ENCODE measurements at regions not wholly inside any gene's neighbourhood (a gene's known extent, or its start where the extent isn't known, plus 50 kb on each side); places are given as distances from the start of the nearest gene placed in this dataset.

DNA sequence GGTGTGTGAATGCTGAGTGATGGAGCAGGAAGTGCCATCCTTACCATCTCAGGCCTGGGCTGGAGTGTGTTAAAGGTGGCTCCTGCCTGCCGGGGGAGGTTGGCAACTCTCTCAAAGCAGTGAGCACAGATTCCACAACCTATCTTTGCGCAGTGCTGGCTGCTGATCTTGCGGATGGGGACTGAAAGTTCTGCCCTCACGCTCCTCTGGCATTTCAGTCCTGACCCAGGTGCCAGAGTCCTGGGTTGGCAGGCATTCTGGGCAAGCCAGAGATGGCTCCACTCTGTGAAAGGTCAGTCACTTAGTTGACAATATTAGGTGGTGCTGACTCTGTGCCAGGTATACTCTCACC, 315.5 kb downstream of the RPS24 start:
- DNase-seq, result no peak

DNA sequence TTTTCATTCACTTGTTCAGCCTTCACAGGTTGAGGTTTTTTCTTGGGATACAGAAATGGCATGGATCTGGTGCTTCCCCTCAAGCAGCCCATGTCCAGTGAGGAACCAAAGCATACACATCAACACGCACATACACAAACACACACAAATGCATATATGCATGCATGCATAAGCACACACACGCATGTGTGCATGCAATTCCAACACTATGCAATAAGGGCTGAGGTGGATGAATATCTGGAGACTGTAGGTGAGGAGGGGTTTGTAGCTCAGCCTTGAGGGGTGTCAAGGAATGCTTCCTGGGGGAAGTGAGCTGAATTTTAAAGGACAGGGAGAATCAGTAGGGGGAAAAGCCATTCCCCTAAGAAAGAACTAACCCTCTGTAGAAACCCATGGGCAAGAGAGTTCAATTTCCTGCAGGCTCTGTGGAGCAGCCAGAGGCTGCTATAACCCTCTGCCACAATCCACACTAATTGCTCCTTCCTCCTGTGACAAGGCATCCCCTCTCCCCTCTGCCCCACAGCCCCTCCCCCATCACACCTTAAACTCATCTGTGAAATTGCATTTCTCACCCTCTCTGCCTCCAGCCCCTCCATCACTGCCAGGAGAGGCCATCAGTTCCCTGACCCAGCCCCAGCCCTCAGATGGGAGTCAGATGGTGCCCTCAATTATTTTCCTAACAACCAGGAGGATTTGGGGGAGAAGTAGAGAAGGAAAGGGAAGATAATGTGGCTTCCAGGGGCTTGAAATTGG, 316.4 kb downstream of the RPS24 start:
- DNase-seq, result no peak

DNA sequence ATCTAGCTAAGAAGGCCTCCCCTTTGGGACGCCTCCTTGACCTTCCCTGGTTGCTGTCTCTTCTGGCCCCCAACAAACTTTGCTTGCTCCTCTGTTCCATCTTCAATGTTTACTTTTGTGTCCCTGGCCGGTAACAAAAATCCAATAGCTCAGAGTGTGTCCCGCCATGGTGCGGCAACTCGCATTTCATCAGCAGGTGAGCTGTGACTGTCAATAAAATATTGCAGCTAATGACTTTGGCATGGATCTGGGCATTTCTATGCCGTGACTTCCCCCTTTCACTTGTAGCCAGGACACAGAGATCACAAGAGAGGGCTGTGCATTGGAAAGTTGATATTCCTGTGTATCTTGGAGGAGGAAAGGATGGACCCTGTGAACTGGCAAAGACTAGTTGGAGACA, 317.6 kb downstream of the RPS24 start:
- no peak for DNase-seq

DNA sequence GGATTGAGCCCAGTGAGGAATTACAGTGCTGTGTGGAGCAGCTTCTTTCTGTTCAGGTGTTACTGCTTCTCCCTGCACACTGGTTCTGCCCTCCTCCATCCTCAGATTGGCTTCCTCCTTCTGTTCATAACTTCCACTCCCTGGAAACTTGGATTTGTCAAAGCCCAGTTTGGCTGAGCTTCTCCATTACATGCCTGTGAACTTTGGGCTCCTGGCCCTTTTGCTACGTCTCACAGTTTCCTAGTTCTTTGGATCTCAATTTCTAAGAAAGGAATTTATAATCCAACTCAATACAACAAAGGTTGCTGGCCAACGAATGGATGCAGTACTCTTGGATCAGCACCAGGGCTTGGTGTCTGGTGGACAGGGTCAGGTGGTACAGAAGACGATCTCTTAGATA, 318.1 kb downstream of the RPS24 start:
- no peak for DNase-seq

DNA sequence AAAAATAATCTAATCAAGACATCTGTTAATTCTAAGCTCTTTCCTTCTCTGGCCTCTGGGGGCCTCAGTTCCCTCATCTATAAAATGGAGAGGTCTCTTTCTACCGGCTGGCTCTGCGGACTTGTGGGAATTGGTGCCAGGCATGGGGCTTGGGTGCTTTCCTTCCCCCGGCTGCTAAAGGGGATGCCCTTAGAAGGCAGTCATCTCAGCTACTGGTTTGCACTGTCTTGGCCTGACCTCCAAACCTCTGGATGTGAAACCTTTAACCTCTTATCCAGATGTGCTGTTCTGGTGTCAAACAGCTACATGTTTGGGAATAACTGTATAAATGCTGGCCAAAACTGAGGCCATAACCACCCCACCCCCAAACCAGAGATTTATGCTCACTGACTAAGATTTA, 320.0 kb downstream of the RPS24 start:
- no peak for DNase-seq

DNA sequence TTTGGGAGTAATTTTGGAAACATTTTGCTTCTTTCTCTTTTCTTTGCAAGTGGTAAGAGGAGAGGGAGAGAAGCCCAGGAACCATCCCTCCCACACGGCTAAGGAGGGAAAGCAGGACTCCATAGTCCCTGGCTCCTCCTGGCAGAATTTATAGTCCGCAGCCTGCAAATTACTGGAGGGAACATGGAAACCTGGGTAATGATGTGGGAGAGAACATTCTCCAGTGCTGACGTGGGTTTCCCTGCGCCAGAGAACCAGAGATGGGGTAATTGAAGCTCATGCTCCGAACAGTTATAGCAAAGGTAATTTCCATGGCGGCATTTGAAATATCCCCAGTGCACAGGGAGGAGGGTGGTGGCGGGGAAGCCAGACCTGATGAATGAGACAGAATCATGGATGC, 320.4 kb downstream of the RPS24 start:
- DNase-seq, result no peak

DNA sequence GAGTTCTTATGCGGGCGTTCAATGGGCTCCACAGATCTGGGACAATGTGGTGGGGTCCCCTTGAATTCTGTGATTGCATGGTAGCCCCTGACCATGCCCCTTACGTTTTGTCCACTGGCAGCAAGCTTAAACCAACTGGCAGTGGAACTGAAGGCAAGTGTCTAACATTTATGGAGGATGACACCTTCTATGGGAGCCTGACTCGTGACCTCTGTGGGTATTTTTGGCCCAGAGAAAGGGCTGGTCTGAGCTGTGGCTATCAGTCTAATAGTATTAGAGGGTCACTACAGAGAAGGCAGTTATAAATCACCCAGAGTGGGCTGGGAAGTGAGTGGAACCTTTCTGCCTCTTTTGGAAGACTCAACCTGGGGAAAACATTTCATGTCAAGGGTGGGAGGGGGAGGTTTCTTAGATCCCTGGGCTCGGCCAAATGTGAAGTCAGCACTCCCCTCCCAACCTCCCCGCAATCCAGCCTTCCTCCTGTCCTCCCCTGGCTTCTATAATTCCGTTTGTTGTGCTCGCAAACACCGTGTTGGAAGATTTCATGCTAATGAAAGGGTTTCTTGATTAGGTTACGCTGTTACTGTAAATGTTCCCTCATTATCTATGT, 322.7 kb downstream of the RPS24 start:
- no peak for DNase-seq

DNA sequence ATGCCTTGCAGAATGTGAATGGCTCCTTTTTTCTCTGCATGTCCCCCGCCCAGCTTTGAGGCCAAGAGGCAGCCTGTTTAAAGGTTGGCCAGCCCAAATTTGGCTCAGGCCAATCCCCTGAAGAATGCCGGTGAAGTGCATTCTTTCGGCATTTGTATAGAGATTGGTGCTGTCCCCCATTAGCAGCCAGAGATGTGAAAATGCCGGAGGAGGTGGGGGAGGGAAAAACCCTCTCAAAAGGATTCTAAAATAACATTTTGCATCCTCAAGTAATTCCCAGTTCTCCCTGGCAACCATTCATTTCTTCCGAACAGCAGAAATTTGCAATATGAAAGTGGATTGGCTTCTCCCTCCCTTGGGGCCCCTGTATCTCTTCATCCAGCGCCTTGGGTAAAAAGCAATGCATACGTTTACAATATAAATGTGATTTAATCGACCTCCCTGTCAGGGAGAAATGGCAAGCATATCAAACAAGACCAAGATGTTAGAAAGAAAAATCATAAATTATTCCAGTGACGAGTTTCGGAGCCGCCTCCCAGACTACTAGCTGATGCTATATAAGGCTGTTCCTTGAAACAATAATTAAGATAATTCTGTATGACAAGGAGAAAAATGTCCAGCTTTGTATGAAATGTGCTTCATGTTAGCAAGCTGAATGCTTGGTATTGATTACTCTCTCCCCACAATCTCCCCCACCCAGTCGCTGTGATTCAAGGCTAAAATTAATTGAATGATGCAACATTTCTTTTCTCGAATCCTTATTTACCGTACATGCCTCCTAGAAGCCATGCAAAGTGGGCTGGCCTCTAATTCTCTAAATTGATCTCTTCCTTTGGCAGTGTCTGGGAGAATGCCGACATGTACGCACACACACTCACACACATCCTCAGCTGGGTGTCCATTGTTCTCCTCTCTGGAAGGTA, 323.7 kb downstream of the RPS24 start:
- no peak for DNase-seq

DNA sequence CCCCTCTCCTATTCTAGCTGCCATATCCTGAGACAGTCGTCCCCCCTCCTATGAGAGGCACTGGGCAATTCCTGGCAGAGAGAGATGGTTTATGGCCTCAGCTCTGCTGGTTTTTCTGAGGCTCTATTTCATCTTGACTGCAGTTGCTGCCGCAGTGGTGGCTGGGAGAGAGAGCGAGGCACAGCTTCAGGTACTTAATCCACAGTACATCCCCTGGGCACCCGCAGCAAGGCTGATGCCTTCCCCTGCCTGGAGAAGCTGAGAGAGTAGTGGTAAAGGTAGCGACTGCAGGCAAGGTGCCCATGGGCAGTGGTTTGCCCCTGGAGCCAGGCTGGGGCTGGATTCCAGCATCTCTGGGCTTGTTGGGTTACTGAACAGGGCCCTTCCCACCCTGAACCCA, 324.7 kb downstream of the RPS24 start:
- DNase-seq, result no peak

DNA sequence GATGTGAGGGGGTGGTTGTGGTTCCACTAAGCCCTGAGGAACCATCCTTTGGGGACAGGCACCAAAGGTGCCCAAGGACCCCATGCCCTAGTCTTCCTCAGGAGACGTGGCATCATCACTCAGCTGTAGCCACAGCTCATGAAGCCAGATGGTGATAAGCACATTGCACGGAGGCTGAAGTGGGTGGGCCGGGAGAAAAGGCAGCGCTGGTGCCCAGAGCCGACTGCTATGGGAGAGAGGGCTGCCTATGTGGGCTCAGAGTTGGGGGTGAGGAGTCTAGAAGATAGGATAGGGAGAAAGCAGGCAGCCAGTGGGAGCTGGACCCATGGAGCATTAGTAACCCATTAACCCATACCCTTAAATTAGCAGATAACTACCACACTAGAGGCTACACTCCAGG, 325.3 kb downstream of the RPS24 start:
- no peak for DNase-seq

DNA sequence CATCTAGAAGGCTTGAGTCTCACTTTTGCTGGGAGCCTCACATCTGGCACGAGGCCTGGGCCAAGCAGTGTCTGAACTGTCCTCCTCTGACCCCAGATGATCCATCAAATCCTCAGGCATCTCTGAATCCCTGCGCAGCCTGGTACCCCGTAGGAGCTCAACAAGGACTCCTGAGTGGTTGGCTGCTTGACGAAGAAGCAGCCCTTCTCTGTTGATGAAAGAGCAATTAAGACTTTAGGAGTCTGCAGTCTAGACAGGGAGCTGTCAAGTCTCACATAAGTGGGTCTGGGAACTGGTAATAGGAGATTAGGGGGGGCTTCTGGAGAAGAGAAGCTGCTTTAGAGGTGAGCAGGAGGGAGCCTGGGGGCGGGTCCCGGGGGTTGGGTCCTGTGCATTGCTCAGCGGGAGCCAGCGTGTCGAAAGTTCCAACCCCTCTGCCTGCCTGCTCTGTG, 326.0 kb downstream of the RPS24 start:
- DNase-seq, result no peak

DNA sequence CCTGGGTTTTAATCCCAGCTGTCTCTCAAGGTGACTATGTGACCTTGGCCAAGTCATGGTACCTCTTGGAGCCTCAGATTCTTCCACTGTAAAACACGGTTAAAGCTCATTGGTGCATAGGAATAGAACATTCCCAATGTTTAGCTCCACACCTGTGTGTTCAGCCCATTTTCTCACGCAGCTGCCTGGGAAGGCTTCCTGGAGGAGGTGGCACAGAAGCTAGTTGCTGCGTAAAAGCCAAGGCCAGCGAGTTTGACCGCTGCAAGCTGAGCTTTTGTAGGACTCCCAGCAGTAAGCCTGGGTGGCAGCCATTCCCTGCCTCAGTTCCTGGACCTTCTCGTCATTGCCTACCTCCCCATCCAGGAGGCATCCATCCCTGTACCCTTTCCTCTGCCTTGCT, 326.6 kb downstream of the RPS24 start:
- DNase-seq, result no peak

DNA sequence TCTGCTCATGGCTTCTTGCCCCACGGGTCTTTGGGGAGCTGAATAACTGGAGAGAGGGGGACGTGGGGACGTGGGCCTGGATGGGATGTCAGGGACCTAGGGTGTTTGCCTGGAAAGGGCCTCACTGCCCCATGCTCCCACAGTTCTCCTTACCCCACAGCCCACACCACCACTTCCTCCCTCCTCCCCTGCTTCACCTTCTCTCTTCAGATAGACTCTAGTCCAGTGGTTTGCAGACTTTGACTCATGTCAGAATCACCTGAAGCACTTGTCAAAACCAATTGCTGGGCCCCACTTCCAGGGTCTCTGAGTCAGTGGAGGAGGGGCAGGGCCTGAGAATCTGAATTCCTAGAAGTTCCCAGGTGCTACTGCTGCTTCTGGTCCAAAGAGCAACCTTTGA, 327.4 kb downstream of the RPS24 start:
- no peak for DNase-seq

DNA sequence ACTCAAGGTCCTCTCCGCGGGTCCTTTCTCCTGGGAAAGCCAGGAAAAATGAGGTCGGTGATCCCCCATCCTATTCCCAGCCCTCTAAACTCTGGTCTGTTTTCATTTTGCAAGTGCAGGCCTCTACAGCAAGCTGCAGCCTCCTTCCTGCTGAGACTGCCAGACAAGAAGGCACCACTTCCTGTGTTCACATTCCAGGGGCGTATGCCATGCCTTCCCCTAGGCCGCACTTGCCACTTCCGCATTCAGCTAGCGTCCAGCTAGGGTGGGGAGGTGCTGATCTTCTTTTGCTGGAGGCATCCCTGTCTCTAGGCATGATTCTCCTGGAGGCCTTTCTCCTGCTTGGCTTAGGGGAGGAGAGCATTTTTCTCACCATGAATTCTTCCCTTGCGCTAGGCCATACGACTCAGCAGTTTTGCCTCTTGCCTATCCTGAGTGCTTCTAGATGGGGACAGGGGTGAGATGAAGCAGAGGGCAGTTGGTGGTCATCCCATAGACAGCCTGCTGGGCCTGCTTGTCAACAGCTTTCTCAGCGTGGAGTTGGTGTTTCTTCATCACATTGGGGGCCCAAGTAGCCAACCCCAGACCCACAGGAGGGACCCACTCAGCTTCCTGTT, 328.9 kb downstream of the RPS24 start:
- no peak for DNase-seq

DNA sequence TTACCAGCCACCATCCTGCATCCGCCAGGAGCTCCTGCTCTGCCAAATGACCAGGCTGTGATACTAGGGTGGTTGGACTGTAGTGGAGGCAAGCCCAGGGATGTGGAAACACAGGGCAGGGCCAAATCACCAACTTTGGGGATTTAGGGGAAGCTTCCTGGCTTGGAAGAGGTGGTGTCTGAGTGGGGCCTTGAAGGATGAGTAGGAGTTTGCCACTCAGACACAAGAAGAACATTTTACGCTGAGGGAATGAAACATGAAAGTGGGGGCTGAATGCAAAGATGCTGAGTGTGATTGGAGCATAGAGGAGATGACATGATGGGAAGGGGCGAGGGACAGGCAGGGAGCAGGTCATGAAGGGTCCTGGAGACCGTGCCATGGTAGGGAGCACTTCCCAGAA, 329.5 kb downstream of the RPS24 start:
- DNase-seq, result no peak

DNA sequence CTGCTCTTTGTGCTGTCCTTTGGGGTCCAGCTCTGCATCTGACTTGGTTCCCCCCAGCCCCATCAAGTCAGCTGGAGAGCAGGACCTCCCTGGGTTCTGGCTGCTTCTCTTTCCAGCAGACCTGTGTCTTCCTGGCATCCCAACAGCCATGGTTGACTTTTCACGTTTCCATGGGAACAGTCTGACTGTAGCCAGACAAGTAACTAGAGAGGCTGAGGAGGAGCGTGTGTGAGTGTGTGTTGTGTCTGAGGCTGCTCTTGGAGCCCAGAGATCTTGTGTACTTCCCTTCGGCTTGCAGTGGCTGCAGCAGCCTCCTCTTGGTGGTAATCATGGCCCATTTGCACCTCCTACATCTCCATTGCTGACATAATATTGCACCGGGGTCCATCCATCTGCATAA, 332.0 kb downstream of the RPS24 start:
- DNase-seq, result no peak

DNA sequence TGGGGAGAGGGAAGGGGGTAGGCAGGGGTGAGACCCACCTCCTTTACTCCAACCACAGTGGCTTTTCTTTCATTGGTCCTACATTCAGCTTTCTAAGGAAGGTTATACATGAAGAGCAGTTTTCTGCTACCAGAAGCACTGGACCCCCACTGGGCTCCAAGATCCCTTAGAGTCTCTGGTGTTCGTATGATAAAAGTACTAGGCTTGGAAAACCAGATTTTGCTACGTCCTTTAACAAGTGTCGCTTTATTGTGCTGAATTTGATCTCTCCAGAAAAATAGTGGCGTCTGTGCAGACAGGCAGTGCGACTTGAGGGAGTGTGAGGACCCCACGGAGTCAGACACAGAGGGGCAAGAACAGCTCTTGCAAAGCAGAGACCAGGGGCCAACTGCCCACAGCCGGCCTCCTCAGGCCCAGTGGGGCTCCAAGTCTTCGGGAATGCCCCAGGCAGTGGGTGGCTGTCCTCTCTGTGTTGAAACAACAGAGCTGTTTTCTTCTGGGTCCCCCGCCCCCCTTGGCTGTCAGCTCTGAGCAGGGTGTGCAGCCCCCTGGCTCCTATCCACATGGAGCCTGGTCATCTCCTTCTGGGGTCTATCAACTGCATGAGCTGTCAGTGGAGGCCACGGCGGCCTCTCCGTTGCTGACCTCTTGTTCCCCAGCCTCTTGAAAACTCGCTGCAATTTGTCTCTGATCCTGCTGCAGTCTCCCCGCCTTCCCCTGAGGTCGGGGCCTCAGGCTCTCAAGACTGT, 333.2 kb downstream of the RPS24 start:
- DNase-seq, result no peak

DNA sequence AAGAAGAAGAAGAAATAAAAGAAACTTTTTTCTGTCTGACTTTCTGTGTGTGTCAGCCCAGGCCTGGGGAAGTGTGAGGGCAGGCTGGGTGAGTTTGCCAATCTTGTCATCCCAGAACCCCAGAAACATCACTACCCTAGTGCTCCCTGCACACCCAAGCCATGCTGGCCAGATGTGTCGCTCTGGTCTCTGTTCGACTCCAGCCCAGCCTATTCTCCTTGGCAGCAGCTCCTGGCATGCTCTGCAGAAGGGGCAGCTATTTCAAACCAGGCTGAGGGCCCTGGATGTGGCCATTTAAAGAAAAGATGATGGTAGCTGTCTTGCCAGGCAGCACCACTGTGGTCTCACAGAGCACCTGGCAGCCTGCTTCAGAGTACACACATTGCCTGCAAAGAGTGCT, 334.1 kb downstream of the RPS24 start:
- DNase-seq, result no peak

DNA sequence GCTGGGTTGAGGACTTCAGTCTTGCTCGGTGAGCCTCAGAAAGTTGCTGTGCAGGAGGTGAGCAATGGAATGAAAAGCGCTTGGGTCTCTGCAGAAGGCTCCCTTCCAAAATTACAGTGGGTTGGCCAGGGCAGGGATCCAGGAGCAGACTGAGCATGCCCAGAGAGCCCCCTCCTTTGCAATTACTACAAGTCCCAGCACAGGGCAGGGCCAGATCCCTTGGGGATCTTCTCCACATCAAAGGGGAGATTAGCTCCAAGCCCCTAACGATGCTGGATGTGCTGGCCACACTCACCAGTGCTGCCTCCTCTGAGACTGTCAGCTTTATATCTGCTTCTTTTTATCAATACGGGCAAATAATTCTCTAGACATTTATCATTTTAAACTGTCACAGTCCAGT, 337.5 kb downstream of the RPS24 start:
- no peak for DNase-seq

DNA sequence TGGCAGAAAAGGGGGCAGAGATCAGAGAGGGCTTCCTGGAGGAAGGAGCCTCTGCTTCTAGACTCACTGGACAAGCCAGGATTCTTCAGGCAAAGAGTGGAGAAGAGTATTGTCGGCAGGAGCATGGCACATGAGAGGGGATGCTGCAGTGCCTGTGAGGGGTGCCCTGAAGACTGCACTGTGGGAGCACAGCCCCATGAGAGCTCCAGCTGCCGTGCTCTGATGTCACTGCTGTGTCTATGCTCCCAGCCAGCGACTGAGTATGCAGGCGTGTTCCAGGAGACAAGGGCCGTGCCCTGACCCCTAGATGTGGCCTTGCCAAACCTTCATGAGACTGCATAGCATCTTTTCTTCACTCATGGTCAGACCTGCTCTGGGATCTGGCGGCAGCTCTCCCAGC, 339.1 kb downstream of the RPS24 start:
- DNase-seq, result no peak

DNA sequence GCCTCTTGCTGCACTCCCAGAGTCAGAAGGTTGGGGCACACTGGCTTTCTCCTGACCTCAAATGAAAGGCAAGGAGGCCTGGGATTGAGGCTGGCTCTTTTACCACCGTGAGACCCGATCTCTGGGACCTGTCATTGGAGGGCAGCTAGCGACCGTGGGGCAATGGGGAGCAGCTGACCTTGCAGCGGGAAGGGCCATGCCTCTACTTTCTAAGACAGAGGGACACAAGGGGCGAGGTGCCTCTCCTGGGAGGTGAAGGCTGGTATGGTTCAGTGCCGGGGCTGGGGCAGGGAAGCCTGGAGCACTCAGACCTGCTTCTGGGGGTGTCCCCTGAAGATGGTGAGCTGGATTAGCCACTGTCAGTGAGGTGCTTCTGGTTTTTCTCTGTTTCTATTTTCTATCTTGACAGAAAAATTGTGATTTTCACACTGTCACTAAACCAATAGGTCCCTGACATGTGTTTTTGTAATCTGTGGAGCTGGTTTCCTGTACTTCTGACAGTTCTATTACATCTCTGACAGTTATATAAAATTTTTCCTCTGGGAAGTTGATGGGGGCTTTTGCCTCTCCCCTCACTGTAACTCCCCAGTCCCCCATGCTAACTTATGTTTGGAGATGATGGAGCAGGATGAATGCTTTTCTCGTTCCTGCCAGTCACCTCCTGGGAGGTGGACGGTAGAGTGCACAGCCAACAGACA, 340.8 kb downstream of the RPS24 start:
- no peak for DNase-seq

Measured in activated T-cell treated with anti-CD3 and anti-CD28 coated beads, Interleukin-2, amount 50 U/mL, for 1 hour (primary cell).